DMS79 (cell line): ENCODE measurements at regions not wholly inside any gene's neighbourhood (a gene's known extent, or its start where the extent isn't known, plus 50 kb on each side); places are given as distances from the start of the nearest gene placed in this dataset.

Experiments used
- DNase-seq: peaks from one replicate; lab custom pipeline; 2025; lab: John Stamatoyannopoulos, UW

DNA sequence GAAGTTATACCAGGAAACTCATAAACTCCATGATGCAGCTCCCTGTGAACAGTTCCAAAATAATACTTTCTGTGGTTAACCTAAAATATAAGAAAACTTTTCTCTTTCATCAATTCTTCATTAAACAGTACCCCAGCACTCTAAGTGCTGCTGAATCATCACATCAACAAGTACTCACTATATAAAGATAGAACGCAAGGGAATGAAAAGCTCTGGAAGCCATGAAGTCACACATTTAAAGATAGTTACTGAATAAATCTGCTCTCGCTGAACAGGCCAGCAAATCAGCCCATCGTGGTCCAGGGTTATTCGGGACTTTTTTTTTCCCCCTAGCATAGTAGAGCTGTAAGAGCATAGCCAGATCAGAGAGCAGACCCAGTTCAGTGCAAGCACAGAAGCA is 254.3 kb downstream of the IPMK start:
- no peak for DNase-seq

GRCh38 chr10:58010073-58010702 is 257.5 kb downstream of the IPMK start:
- no peak for DNase-seq

DNA sequence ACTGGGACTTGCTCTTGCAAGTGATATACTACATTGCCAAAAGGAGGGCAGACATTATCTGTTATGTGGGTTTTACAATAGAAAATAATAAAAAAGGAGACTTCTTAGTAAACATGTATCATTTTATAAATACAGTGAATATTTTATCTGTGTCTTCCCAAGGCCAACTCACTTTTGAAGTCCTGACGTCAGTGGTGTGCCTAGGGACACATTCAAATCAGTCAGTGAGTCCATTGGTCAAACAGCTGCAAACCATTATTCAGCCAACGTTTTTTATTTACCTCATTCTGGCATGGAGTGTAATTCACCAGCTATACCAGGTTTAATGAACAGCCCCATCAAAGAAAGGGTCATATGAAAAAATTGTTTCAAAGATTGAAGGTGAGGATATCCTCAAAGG is 263.7 kb downstream of the IPMK start:
- no peak for DNase-seq

GRCh38 chr10:58001159-58001558 is 266.5 kb downstream of the IPMK start:
- no peak for DNase-seq

- DNase-seq: no peak
Measured at GRCh38 chr10:57996536-57996935, 271.2 kb downstream of the IPMK start.

- DNase-seq: no peak
Measured at GRCh38 chr10:57993302-57993701, 274.4 kb downstream of the IPMK start.

- DNase-seq: no peak
Measured at GRCh38 chr10:57992321-57993077, 275.2 kb downstream of the IPMK start.

DNA sequence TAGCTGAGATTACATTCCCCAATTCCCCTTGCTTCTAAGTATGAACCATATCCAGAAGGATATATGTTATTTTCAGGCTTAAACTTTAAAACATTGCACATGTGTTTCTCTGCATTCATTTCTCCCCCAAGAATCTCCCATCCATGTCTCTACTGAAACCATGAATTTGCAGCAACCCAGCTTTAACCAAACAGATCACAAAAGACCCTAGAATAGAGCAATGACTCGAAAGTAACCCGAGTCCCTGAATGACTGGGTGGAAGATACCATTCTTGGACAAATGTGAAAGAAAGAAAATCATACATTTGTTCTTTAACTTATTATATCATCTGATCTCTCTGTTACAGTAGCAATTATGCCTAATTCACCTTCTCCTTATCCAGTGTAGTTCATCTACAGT is 278.7 kb downstream of the IPMK start:
- no peak for DNase-seq

GRCh38 chr10:57987055-57987721 is 280.5 kb downstream of the IPMK start:
- DNase-seq: no peak

DNA sequence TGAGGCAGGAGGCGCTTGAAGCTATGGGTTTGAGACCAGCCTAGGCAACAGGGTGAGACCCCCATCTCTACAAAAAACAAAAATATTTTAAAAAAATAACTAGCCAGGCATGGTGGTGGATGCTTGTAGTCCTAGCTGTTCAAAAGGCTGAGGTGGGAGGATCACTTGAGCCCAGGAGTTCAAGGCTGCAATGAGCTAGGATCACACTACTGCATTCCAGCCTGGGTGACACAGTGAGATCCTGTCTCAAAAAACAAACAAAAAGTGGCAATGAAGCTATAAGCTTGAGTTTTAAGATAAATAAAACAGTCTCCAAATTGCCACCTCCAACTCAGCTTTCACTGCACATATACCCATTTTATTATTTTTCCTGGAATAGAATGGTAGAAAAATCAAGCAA is 281.3 kb downstream of the IPMK start:
- no peak for DNase-seq

DNA sequence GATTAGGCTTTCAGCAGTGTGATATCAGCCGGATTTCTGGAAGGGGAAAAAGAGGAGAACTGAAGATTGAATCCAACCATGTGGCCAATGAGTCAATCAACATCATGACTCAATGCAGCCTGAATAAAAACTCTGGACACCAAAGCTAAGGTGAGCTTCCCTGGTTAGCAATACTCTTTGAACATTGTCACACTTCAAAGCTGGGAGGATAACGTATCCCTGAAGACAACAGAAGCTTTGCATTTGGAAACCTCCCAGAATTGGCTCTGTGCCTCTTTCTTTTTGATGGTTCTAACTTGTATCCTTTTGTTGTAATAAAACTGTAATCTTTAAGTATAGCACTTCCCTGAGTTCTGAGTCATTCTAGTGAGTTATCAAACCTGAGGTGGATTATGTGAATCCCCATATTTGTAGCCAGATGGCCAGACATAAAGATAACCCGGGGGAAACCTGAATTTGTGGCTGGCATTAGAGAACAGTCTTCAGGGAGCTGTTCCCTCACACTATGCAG is 284.4 kb downstream of the IPMK start:
- DNase-seq: no peak

GRCh38 chr10:57982091-57982490 is 285.6 kb downstream of the IPMK start:
- DNase-seq: no peak

DNA sequence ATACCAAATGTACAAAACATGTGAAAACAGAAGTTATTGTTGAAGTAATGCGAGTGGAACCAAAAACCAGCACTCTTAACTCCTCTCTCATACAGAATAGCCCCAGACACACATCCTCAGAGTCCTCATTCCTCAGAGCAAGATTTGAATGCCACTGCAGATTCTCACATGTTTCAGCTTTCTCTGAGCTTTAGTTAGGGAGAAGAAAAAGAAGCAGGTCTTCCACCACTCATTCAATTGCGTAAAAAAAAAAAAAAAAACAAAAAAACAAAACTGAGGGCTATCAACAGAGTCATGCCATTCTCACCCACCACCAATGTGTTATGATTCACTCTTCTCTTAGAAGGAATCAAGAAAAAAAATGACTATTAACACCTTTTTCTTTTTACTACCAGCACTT is 287.7 kb downstream of the IPMK start:
- DNase-seq: no peak

DNA sequence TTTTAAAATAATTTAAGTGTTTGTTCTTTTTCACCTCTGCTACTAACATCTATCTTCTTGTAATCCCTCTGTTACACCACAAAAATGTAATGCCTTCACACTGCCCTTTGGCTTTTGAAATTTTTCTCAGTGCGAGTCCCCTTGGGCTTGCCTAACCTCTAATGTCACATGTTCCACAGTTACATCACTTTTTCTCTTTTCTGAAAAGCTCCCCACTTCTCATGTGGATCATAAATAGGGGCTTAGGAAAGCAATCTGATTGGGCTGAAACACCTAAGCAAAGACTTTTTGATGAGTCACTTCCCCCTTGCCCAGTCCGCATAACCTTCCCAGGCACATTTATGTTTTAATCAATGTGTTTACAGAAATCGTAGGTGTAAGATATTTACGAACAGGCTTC is 288.2 kb downstream of the IPMK start:
- no peak for DNase-seq

DNA sequence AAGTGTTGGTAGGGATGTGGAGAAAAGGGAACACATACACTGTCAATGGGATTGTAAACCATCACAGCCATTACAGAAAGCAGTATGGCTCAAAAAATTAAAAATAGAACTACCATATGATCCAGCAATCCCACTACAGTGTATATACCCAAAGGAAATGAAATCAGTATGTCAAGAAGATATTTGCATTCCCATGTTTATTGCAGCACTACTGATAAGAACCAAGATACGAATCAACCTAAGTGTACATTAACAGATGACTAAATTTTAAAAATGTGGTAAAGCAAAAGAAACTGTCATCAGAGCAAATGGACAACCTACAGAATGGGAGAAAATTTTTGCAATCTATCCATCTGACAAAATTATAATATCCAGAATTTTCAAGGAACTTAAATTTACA is 290.4 kb downstream of the IPMK start:
- no peak for DNase-seq

- no peak for DNase-seq
Measured at GRCh38 chr10:57973451-57973850, 294.2 kb downstream of the IPMK start.

DNA sequence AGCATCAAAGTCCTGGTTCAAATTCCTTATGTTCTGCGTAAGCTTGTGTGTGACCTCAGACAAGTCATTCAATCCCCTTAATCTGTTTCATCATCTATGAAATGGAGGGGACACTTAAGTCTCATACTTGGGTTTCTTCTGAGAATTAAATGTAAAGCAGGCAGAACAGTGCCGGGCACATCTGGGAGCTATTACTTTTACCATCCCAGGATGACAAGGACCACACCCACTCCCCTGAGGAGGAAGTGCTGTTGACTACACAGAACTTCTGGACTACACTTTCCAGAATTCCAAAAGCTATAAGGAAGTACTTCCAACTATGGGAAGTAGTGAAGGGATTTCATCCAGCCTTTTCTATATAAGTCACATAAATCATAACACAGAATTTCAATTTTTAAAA is 294.9 kb downstream of the IPMK start:
- DNase-seq: no peak

DNA sequence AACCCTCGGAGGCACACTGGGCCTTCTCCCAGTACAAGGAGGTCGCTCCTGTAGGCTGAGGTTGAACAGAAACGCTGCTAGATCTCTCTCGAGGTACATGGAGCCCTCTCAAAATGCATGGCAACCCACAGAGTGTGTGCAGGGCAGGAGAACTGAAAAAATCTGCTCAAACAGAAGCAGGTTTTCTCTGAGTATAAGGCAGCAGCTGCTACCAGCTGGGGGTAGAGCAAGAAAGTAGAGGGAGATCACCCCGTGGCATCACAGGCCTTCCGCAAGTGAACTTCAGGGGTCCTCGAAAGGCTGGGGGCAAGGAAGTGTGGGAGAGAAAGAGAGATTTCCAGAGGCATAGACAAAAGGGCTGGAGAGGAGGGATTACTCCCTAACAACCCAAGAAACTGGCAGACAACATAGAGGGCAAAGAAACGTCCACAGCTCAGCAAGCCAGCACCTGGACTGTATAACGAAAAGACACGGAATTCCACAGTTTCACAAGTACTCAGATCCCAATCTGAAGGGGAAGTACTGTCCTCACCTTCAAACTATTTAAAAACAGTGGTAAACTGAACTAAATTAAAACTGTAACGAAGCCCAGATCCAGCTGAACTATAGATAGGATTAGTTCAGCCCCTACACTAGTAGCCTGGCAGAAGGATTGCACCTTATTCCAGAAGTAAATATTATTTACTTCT is 299.2 kb downstream of the IPMK start:
- DNase-seq: no peak

DNA sequence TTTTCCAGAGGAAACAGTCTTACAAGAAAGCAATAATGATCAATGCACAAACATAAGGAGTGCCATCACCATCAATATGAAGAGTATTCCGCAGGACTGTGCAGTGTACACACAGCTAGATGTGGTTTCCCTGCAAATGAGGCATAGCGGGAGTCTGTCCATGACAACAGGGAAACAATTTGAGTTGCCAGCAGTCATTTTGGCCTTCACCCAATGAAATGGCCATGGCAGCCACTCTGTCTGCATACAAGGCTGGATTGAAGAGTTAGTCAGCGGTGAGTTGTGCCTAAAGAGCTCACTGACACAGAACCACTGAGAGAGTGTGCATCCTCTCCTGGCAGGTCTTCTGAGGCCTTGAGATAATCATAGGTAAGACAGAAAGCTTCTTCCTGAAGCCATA is 303.3 kb downstream of the IPMK start:
- peak; percentile 42 for DNase-seq

DNA sequence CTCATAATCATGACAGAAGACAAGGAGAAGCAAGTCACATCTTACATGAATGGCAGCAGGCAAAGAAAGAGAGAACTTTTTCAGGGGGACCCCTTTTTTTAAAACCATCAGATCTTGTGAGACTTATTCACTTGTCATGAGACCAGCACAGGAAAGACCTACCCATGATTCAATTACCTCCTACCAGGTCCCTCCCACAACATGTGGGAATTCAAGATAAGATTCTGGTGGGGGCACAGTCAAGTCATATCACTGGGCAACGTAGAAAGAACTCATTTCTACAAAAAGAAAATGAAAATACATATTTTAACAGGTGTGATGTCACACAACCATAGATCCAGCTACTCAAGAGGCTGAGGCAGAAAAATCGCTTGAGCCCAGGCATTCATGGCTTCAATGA is 304.1 kb downstream of the IPMK start:
- DNase-seq: no peak

GRCh38 chr10:57962839-57963238 is 304.9 kb downstream of the IPMK start:
- DNase-seq: no peak

- DNase-seq: no peak
Measured at GRCh38 chr10:57961487-57961886, 306.2 kb downstream of the IPMK start.

DNA sequence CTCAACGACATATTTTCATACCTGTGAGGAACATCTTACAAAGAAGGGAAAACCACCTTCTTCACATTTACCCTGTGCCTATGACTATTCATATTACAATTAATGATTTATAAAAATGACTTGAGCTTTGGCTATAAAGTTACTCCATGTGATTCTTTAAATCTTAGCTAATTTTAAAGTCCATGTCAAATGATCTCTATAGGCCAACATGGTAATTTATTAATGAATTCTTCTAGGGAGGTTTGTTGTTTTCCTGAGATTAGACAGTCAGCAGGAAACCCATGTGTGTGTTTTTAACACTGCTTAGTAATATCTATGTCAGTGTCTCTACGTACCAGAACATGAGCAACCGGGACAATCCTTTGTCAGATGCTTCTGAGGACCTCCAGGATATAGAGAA is 307.3 kb downstream of the IPMK start:
- DNase-seq: no peak
